ENCODE measurements at regions not wholly inside any gene's neighbourhood (a gene's known extent, or its start where the extent isn't known, plus 50 kb on each side); places are given as distances from the start of the nearest gene placed in this dataset.

DNA sequence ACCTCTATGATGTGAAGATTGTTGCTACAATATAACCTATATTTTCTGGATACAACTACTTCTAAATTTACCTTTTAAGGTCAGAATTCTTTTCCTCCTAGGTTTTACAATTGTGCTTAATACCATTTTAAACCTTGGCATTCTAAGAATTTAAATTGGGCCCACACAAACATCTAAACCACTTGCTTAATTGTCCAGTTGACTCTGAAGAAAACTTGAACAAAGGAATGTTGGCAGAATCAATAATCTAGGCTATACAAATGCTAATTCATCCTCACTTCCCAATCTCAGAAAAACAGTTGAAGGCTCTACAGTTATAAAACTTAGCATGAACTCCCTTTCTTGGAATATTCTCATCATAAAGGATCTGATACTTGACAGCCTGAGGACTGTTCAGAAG lies 84.3 kb downstream of the RPRM start:
- TF ChIP-seq, protein P1, sequence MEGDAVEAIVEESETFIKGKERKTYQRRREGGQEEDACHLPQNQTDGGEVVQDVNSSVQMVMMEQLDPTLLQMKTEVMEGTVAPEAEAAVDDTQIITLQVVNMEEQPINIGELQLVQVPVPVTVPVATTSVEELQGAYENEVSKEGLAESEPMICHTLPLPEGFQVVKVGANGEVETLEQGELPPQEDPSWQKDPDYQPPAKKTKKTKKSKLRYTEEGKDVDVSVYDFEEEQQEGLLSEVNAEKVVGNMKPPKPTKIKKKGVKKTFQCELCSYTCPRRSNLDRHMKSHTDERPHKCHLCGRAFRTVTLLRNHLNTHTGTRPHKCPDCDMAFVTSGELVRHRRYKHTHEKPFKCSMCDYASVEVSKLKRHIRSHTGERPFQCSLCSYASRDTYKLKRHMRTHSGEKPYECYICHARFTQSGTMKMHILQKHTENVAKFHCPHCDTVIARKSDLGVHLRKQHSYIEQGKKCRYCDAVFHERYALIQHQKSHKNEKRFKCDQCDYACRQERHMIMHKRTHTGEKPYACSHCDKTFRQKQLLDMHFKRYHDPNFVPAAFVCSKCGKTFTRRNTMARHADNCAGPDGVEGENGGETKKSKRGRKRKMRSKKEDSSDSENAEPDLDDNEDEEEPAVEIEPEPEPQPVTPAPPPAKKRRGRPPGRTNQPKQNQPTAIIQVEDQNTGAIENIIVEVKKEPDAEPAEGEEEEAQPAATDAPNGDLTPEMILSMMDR (conservative IDR thresholded peaks at IDR 0.05 in 1 of 2, IDR thresholded peaks at IDR 0.05 in 1 of 2; ENCODE audit: low read depth in 1 of 2, low read length in 2 of 2): no peak
- no peak for TF ChIP-seq EZH2 (IDR thresholded peaks at IDR 0.05; ENCODE audit: low read length, missing control alignments)

All from fibroblast of lung (primary cell).